ENCODE measurements at regions not wholly inside any gene's neighbourhood (a gene's known extent, or its start where the extent isn't known, plus 50 kb on each side); places are given as distances from the start of the nearest gene placed in this dataset.

GRCh38 chr6:25173951-25174474, 105.2 kb upstream of the CARMIL1 start:
- no peak for TF ChIP-seq BACH2 (CRISPR knock-in tag; IDR thresholded peaks at IDR 0.05; ENCODE audit: borderline replicate concordance)
- no peak for TF ChIP-seq ARNTL (CRISPR knock-in tag; IDR thresholded peaks at IDR 0.05; ENCODE audit: borderline replicate concordance, low read depth)
- no peak for TF ChIP-seq GLIS3 (CRISPR knock-in tag; IDR thresholded peaks at IDR 0.05)
- TF ChIP-seq PATZ1 (CRISPR knock-in tag; IDR thresholded peaks at IDR 0.05; ENCODE audit: borderline replicate concordance): peak; percentile 24; the same call in 1 of the 2 replicates
- TF ChIP-seq ZC3H10 (CRISPR knock-in tag; IDR thresholded peaks at IDR 0.05): 0 out of 2 replicates have a peak, but pooled peaks have one; percentile 60

Measured in SK-N-SH treated with all-trans-retinoic acid at 6 μM for 48 hours (cell line).